Osteoblast (primary cell): ENCODE measurements at regions not wholly inside any gene's neighbourhood (a gene's known extent, or its start where the extent isn't known, plus 50 kb on each side); places are given as distances from the start of the nearest gene placed in this dataset.

Experiments
- DNase-seq: peaks from one replicate; pipeline ENCODE4 v3.0.0; 2011; ENCODE audit warnings: low spot score, mixed read lengths; ENCODE audit not compliant: insufficient read length; ENCODE audit errors: missing footprints
- H2AFZ ChIP-seq: 2 replicates; pipeline ENCODE4 v1.6.0; 2011; ENCODE audit warnings: mild to moderate bottlenecking, low read length
- H3K27ac ChIP-seq: 2 replicates; pipeline ENCODE4 v1.5.1; 2011; ENCODE audit warnings: mild to moderate bottlenecking, low read depth, low read length, moderate library complexity
- H3K27me3 ChIP-seq: 2 replicates; pipeline ENCODE4 v1.6.0; 2012; ENCODE audit warnings: mild to moderate bottlenecking, control low read depth, inconsistent platforms, low read length, moderate library complexity; ENCODE audit not compliant: insufficient read depth
- H3K36me3 ChIP-seq: 2 replicates; pipeline ENCODE4 v1.5.1; 2011; ENCODE audit warnings: mild to moderate bottlenecking, low read length, control low read depth, moderate library complexity; ENCODE audit not compliant: insufficient read depth
- H3K4me1 ChIP-seq: 2 replicates; pipeline ENCODE4 v1.5.1; 2011; ENCODE audit warnings: mild to moderate bottlenecking, low read length, control low read depth, moderate library complexity; ENCODE audit not compliant: insufficient read depth
- H3K4me2 ChIP-seq: 2 replicates; pipeline ENCODE4 v1.6.0; 2011; ENCODE audit warnings: mild to moderate bottlenecking, low read length; ENCODE audit not compliant: insufficient read depth
- H3K4me3 ChIP-seq: fragments of 200-600 bp; sonication (generic); 3 replicates; pipeline ENCODE4 v1.5.1; 2012; ENCODE audit warnings: mild to moderate bottlenecking, low read length, inconsistent platforms; ENCODE audit not compliant: insufficient read depth
- H3K79me2 ChIP-seq: 2 replicates; pipeline ENCODE4 v1.6.0; 2012; ENCODE audit warnings: mild to moderate bottlenecking, low read length, control low read depth, inconsistent platforms; ENCODE audit not compliant: insufficient read depth
- H3K9me3 ChIP-seq: 2 replicates; pipeline ENCODE4 v1.5.1; 2011; ENCODE audit warnings: low read depth, low read length, control low read depth
- H4K20me1 ChIP-seq: 2 replicates; pipeline ENCODE4 v1.6.0; 2012; ENCODE audit warnings: mild to moderate bottlenecking, low read length, control low read depth; ENCODE audit not compliant: insufficient read depth
- TF ChIP-seq, protein P1 (sequence below): IDR thresholded peaks from 2 replicates; pipeline ENCODE4 v1.5.1; 2011; ENCODE audit warnings: mild to moderate bottlenecking, low read depth, low read length, moderate library complexity; ENCODE audit errors: extremely low read depth

DNA sequence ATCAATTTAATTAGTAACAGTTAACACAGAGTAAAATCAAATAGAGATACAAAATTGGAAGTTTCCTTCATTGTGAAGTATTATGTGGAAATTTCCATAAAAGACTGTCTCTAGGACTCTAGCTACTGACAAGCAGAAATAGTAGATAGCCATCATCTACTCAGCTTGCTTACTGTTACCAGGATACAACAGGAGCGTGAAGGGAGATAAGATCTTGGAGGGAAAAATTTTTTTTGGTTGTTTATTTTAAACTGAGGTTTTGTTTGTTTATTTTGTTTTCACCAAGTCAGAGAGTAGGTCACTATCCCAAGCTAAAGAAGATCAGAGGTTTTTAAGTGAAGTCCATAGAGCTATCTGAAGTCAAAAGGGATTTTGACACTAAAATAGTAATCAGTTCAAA is 861.3 kb upstream of the MGAT4C start:
- Histone ChIP-seq H3K4me3 (no peak overlapping the region), H4K20me1 (no peaks in the 10 kb centered on the region), H3K4me2 (no peak overlapping the region), H3K27ac (no peak overlapping the region), H3K79me2 (no peaks in the 10 kb centered on the region), H3K4me1 (no peaks in the 10 kb centered on the region), H3K36me3 (no peaks in the 10 kb centered on the region), H3K9me3 (no peaks in the 10 kb centered on the region), H2AFZ (no peak overlapping the region), H3K27me3 (no peaks in the 10 kb centered on the region)
- TF ChIP-seq, protein P1, sequence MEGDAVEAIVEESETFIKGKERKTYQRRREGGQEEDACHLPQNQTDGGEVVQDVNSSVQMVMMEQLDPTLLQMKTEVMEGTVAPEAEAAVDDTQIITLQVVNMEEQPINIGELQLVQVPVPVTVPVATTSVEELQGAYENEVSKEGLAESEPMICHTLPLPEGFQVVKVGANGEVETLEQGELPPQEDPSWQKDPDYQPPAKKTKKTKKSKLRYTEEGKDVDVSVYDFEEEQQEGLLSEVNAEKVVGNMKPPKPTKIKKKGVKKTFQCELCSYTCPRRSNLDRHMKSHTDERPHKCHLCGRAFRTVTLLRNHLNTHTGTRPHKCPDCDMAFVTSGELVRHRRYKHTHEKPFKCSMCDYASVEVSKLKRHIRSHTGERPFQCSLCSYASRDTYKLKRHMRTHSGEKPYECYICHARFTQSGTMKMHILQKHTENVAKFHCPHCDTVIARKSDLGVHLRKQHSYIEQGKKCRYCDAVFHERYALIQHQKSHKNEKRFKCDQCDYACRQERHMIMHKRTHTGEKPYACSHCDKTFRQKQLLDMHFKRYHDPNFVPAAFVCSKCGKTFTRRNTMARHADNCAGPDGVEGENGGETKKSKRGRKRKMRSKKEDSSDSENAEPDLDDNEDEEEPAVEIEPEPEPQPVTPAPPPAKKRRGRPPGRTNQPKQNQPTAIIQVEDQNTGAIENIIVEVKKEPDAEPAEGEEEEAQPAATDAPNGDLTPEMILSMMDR = no peak
- DNase-seq = no peak

DNA sequence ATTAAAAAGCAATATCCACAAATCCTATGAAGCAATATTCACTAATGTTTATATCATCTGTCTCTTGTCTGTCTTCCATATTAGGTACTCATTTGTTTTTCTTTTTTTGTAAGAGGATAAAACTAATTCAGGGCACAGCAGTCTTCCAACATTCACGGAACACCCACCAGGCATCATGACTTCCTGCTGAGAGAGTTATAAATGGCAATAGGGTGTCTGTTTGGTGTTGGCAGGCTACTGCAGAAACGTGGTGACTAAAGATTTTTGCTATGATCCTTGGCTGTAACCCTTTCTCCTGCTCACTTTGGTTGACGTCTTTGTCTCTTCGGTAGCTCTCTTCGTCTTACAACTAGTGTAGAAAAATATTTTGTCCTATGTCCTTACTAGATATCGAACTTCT is 860.6 kb upstream of the MGAT4C start:
- Histone ChIP-seq H3K9me3 (no peaks in the 10 kb centered on the region), H3K79me2 (no peaks in the 10 kb centered on the region), H3K4me1 (no peaks in the 10 kb centered on the region), H2AFZ (peak overlapping the region; percentile 18), H3K36me3 (no peaks in the 10 kb centered on the region), H3K4me2 (no peak overlapping the region), H3K27ac (no peak overlapping the region), H4K20me1 (no peaks in the 10 kb centered on the region), H3K4me3 (no peak overlapping the region), H3K27me3 (no peaks in the 10 kb centered on the region)
- TF ChIP-seq, protein P1 = no peak
- no peak for DNase-seq

DNA sequence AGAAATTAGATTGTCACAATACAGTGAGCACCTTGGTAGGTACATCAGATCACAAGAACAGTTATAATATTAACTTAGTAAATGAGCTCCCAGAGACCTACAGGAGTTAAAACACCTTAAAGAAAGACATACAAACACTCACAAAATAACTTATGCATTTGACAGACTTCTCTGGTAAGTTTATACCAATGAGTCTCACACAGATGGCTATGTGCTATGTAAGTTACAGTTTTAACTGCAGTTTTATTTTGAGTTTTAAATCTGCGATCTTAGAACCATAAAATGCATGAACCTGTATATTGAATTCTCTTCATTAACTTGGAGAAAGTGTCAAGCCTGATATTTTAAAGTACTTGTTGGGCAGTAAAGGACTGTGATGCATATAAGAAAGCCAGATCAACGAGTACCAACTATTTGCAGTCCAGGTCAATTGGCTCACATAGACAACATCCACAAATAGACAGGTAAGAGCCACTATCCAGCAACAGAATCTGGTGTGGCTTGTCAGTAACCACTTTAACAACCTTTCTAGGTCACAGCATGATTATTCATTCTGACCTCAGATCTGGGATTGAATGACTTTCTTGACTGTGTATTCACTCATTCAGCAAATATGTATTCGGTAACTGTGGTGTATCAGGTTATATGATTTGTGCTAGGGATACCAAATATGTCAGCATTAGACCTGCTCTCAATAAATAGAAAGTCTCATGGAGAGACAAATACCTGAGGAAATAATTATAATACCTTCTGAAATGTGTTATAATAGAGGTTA is 856.6 kb upstream of the MGAT4C start:
- Histone ChIP-seq H3K4me2 (no peak overlapping the region), H3K4me1 (no peaks in the 10 kb centered on the region), H3K27me3 (no peaks in the 10 kb centered on the region), H3K4me3 (no peak overlapping the region), H3K36me3 (no peaks in the 10 kb centered on the region), H3K79me2 (no peaks in the 10 kb centered on the region), H3K27ac (no peak overlapping the region), H4K20me1 (no peaks in the 10 kb centered on the region), H3K9me3 (no peaks in the 10 kb centered on the region), H2AFZ (no peak overlapping the region)
- DNase-seq = no peak
- TF ChIP-seq, protein P1 = no peak

DNA sequence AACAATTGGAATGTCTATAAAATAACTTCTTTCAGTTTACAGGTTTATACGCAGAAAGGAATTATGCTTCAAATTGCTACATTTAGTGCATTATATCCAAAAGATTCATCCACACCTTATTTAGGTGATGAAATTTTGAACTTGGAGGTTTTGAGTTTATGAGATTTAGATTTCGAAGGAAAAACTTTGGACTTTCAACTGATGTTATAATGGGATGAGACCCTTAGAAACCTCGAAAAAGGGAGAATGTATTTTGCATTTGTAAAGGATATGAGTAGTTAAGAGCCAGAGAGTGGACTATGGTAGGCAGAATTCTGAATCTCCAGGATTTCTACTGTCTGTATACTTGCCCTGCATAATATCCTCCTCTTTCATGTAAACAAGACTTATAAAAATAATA is 851.6 kb upstream of the MGAT4C start:
- TF ChIP-seq, protein P1 = no peak
- Histone ChIP-seq H3K36me3 (no peaks in the 10 kb centered on the region), H2AFZ (no peak overlapping the region), H3K27ac (no peak overlapping the region), H3K9me3 (no peaks in the 10 kb centered on the region), H4K20me1 (no peaks in the 10 kb centered on the region), H3K4me3 (no peak overlapping the region), H3K27me3 (no peaks in the 10 kb centered on the region), H3K4me2 (no peak overlapping the region), H3K4me1 (no peaks in the 10 kb centered on the region), H3K79me2 (no peaks in the 10 kb centered on the region)
- DNase-seq = no peak
